ENCODE measurements at regions not wholly inside any gene's neighbourhood (a gene's known extent, or its start where the extent isn't known, plus 50 kb on each side); places are given as distances from the start of the nearest gene placed in this dataset.

DNA sequence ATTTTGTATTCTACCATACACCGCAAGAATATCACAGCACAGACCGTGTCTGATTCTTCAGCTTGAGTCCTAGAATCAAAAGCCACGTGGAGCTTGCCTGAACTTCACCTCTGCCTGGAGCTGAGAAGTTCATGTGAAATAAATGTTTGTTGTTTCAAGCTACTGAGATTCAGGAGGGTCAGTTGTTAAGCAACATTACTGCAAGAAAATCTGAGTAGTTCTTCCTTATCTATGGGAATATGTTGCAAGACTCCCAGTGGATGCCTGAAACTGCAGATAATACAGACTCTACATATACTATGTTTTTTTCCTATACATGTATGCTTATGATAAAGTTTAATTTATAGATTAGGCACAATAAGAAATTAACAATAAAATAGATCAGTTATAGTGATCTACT lies 995.3 kb downstream of the TBC1D22A start:
- Histone ChIP-seq H3K4me3 (no peak overlapping the region), H3K9me3 (no peaks in the 10 kb centered on the region), H3K27ac (no peak overlapping the region), H3K27me3 (no peaks in the 10 kb centered on the region), H3K4me1 (ENCODE audit: insufficient read depth) (no peaks in the 10 kb centered on the region), H3K36me3 (no peaks in the 10 kb centered on the region)
- intact Hi-C loops (cut with DNase I): no loop called here
- TF ChIP-seq CTCF (IDR thresholded peaks at IDR 0.05) (no peak), EP300 (IDR thresholded peaks at IDR 0.05) (no peak), POLR2A (IDR thresholded peaks at IDR 0.05) (no peak)
- 48 to 65% (median 59%) methylated on average over 3 of the region's 3 CpGs for WGBS, 3 donors
- DNase-seq: no peak

GRCh38 chr22:47750086-47750485 lies 987.6 kb downstream of the TBC1D22A start:
- Histone ChIP-seq H3K9me3 (no peaks in the 10 kb centered on the region), H3K27me3 (no peaks in the 10 kb centered on the region), H3K4me3 (no peak overlapping the region), H3K27ac (no peak overlapping the region), H3K4me1 (ENCODE audit: insufficient read depth) (peaks cover 2% of the 10 kb centered on the region), H3K36me3 (no peaks in the 10 kb centered on the region)
- WGBS, 3 donors: 83 to 86% (median 84%) methylated on average over 3 of the region's 3 CpGs
- intact Hi-C loops (cut with DNase I): no loop called here
- DNase-seq: no peak
- TF ChIP-seq POLR2A (IDR thresholded peaks at IDR 0.05): no peak
- TF ChIP-seq CTCF (IDR thresholded peaks at IDR 0.05): no peak
- no peak for TF ChIP-seq EP300 (IDR thresholded peaks at IDR 0.05)

DNA sequence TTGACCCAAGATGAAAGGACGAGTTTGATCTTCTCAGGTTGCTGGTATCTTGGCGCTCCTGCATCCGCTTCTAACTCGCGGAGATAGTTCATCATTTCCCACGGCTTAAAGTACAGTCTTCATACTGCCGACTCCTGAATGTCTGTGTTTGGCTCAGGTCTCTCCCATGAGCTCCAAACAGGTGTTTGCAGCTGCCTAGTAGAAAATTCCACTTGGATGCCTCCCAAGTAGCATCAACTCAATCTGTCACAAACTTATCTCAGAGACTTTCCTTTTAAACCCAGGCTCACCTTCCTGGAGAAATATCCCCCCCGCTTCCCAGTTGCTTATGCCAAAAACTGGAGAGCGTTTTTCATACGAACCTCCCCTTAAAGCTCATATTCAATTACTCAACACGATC lies 986.5 kb downstream of the TBC1D22A start:
- H3K36me3 ChIP-seq: no peaks in the 10 kb centered on the region
- H3K9me3 ChIP-seq: no peaks in the 10 kb centered on the region
- peaks cover 2% of the 10 kb centered on the region for H3K4me1 ChIP-seq (ENCODE audit: insufficient read depth)
- 7 to 13% (median 10%) methylated on average over 11 of the region's 11 CpGs for WGBS, 3 donors
- H3K27ac ChIP-seq: no peak overlapping the region
- H3K27me3 ChIP-seq: no peaks in the 10 kb centered on the region
- intact Hi-C loops (cut with DNase I): no loop called here
- no peak overlapping the region for H3K4me3 ChIP-seq
- no peak for TF ChIP-seq EP300 (IDR thresholded peaks at IDR 0.05)
- no peak for TF ChIP-seq CTCF (IDR thresholded peaks at IDR 0.05)
- no peak for TF ChIP-seq POLR2A (IDR thresholded peaks at IDR 0.05)
- DNase-seq: no peak

DNA sequence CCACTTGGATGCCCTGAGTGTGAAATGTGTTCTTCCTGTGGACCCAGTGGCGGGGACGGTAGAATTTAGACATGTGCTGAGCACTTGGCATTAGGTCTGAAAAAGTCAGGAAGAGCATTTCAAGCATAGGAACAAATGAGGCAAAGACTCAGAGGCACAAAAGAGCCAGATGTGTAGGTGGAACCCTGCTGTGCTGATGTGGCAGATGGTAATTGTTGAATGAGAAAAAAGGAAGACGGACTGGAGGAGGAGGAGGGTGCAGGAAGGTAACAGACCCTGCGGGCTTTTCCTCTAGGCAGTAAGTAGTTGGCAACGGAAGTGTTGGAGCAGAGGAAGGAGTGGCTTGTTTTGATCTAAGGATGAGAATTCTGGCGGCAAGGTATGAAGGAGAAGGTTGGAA lies 985.8 kb downstream of the TBC1D22A start:
- no peak for DNase-seq
- TF ChIP-seq CTCF (IDR thresholded peaks at IDR 0.05): no peak
- no peak for TF ChIP-seq POLR2A (IDR thresholded peaks at IDR 0.05)
- TF ChIP-seq EP300 (IDR thresholded peaks at IDR 0.05): no peak
- WGBS, 3 donors: 52 to 58% (median 53%) methylated on average over 6 of the region's 6 CpGs
- H3K36me3 ChIP-seq: no peaks in the 10 kb centered on the region
- peaks cover 2% of the 10 kb centered on the region for H3K4me1 ChIP-seq (ENCODE audit: insufficient read depth)
- H3K27me3 ChIP-seq: no peaks in the 10 kb centered on the region
- intact Hi-C loops (cut with DNase I): no loop called here
- H3K4me3 ChIP-seq: no peak overlapping the region
- H3K9me3 ChIP-seq: no peaks in the 10 kb centered on the region
- no peak overlapping the region for H3K27ac ChIP-seq
